Gastrocnemius medialis (tissue), 4 donors: ENCODE measurements at regions not wholly inside any gene's neighbourhood (a gene's known extent, or its start where the extent isn't known, plus 50 kb on each side); places are given as distances from the start of the nearest gene placed in this dataset.

ENCODE experiments used
- ATAC-seq, 2 donors: fragments of 150-250 bp; one replicate each; pipeline ENCODE4 v1.9.1; 2016
- DNase-seq, 2 donors: peaks; one replicate each; pipeline ENCODE4 v3.0.0-alpha.2; 2019
- H3K27ac ChIP-seq, 4 donors: fragments of 200-600 bp; sonication (generic); 1 replicate in 1 of 4; 2 replicates in 3 of 4; pipeline ENCODE4 v1.5.1; 2016 to 2018; ENCODE audit warnings: mild to moderate bottlenecking in 2 of 4, moderate library complexity in 1 of 4
- H3K27me3 ChIP-seq, 3 donors: fragments of 200-600 bp; sonication (generic) in 2 of 3; 1 replicate in 1 of 3; 2 replicates in 2 of 3; pipeline versions ENCODE4 v1.5.1 to v1.6.0; 2016 to 2019; ENCODE audit warnings: mild to moderate bottlenecking in 1 of 3, moderate library complexity in 1 of 3
- H3K36me3 ChIP-seq, 2 donors: fragments of 200-600 bp; sonication (generic) in 1 of 2; one replicate each; pipeline ENCODE4 v1.5.1; 2017 to 2018
- H3K4me1 ChIP-seq, 2 donors: fragments of 200-600 bp; sonication (generic) in 1 of 2; one replicate each; pipeline ENCODE4 v1.5.1; 2016 to 2017; ENCODE audit warnings: mild to moderate bottlenecking in 2 of 2
- H3K4me3 ChIP-seq, 4 donors: fragments of 200-600 bp; sonication (generic) in 3 of 4; 1 replicate in 1 of 4; 2 replicates in 3 of 4; pipeline ENCODE4 v1.5.1; 2016 to 2019; ENCODE audit warnings: mild to moderate bottlenecking in 2 of 4
- H3K9me3 ChIP-seq, 3 donors: fragments of 200-600 bp; sonication (generic) in 2 of 3; 1 replicate in 1 of 3; 2 replicates in 2 of 3; pipeline ENCODE4 v1.5.1; 2016 to 2019
- POLR2A ChIP-seq, 2 donors: fragments of 450-650 bp; IDR thresholded peaks; one replicate each; pipeline ENCODE4 v1.6.1; 2017; ENCODE audit warnings: antibody characterized with exemption in 2 of 2, mild to moderate bottlenecking in 2 of 2, moderate library complexity in 2 of 2
- in situ Hi-C, 4 donors: fragments of 200-750 bp; cut with MboI; loops; one replicate each; pipeline versions ENCODE4 v1.15.0 to v1.8.0; 2017; ENCODE audit warnings: low sequenced_read_pairs in 4 of 4
- intact Hi-C: fragments of 100-400 bp; cut with DNase I; formaldehyde crosslinking; loops from one replicate; pipeline ENCODE4 v1.15.1; 2023; ENCODE audit warnings: low total_unique reads
- TF ChIP-seq, protein P1 (sequence below), 5 experiments: fragments of 450-650 bp in 3 of 5; fragments of 200-600 bp in 2 of 5; sonication (generic) in 2 of 5; IDR thresholded peaks in 4 of 5; conservative IDR thresholded peaks in 1 of 5; 1 replicate in 4 of 5; 2 replicates in 1 of 5; pipeline ENCODE4 v1.5.1; 2016 to 2019; ENCODE audit warnings: antibody characterized with exemption in 5 of 5, mild to moderate bottlenecking in 3 of 5, moderate library complexity in 3 of 5

- Histone ChIP-seq H3K4me3 (no peak overlapping the region), H3K27me3 (no peaks in the 10 kb centered on the region), H3K4me1 (peaks cover 4% of the 10 kb centered on the region in 2 donors), H3K27ac (no peak overlapping the region), H3K9me3 (no peaks in the 10 kb centered on the region), H3K36me3 (no peaks in the 10 kb centered on the region)
- ATAC-seq: no peak
- in situ Hi-C loops: no loop called here
- no peak for TF ChIP-seq POLR2A (IDR thresholded peaks at IDR 0.05)
- TF ChIP-seq, protein P1, sequence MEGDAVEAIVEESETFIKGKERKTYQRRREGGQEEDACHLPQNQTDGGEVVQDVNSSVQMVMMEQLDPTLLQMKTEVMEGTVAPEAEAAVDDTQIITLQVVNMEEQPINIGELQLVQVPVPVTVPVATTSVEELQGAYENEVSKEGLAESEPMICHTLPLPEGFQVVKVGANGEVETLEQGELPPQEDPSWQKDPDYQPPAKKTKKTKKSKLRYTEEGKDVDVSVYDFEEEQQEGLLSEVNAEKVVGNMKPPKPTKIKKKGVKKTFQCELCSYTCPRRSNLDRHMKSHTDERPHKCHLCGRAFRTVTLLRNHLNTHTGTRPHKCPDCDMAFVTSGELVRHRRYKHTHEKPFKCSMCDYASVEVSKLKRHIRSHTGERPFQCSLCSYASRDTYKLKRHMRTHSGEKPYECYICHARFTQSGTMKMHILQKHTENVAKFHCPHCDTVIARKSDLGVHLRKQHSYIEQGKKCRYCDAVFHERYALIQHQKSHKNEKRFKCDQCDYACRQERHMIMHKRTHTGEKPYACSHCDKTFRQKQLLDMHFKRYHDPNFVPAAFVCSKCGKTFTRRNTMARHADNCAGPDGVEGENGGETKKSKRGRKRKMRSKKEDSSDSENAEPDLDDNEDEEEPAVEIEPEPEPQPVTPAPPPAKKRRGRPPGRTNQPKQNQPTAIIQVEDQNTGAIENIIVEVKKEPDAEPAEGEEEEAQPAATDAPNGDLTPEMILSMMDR (IDR thresholded peaks at IDR 0.05 in 4 of 5, conservative IDR thresholded peaks at IDR 0.05 in 1 of 5): no peak
- intact Hi-C loops: loop anchor here (10.0 kb wide), 1 partner anchor 122 kb away; no protein-coding TSS in a partner anchor
- no peak for DNase-seq
Observed at GRCh38 chr2:57372237-57372984, 674.2 kb upstream of the VRK2 start.

DNA sequence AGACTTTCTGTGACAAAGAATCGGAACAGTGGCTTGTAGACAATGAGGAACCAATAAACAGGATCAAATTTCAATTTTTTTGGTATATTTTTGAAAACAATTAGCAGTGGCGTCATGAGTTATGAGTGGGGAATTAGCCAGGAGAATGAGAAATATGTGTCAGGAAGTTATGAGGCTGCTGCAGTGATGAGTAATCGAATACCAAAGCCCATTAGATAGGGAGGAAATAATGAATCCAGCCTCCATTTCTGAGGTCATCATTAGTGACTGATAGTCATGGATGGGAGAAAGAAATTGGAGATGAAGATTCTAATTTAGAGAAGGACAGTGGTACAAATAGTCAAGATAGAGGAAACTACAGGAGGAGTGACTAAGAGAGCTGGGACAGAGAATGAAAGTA, 673.1 kb upstream of the VRK2 start:
- intact Hi-C loops (loop anchor here (10.0 kb wide), 1 partner anchor 121 kb away; no protein-coding TSS in a partner anchor), in situ Hi-C loops (no loop called here)
- H3K4me3 ChIP-seq: no peak overlapping the region
- H3K4me1 ChIP-seq: peaks cover 4% of the 10 kb centered on the region in 2 donors
- no peaks in the 10 kb centered on the region for H3K36me3 ChIP-seq
- no peaks in the 10 kb centered on the region for H3K9me3 ChIP-seq
- no peaks in the 10 kb centered on the region for H3K27me3 ChIP-seq
- ATAC-seq (no peak), DNase-seq (no peak)
- H3K27ac ChIP-seq: no peak overlapping the region
- TF ChIP-seq POLR2A (IDR thresholded peaks at IDR 0.05): no peak
- TF ChIP-seq, protein P1 (IDR thresholded peaks at IDR 0.05 in 4 of 5, conservative IDR thresholded peaks at IDR 0.05 in 1 of 5): no peak

GRCh38 chr2:57376985-57377384, 669.6 kb upstream of the VRK2 start:
- intact Hi-C loops: loop anchor here (10.0 kb wide), 1 partner anchor 118 kb away; no protein-coding TSS in a partner anchor
- in situ Hi-C loops: no loop called here
- DNase-seq (no peak), ATAC-seq (no peak)
- Histone ChIP-seq H3K27ac (no peak overlapping the region), H3K36me3 (no peaks in the 10 kb centered on the region), H3K27me3 (no peaks in the 10 kb centered on the region), H3K4me1 (peaks cover 0 to 3% of the 10 kb centered on the region in 2 donors), H3K4me3 (no peak overlapping the region), H3K9me3 (no peaks in the 10 kb centered on the region)
- TF ChIP-seq, protein P1 (IDR thresholded peaks at IDR 0.05 in 4 of 5, conservative IDR thresholded peaks at IDR 0.05 in 1 of 5): no peak
- no peak for TF ChIP-seq POLR2A (IDR thresholded peaks at IDR 0.05)

- no peak overlapping the region for H3K27ac ChIP-seq
- in situ Hi-C loops: no loop called here
- no peaks in the 10 kb centered on the region for H3K9me3 ChIP-seq
- TF ChIP-seq, protein P1 (IDR thresholded peaks at IDR 0.05 in 4 of 5, conservative IDR thresholded peaks at IDR 0.05 in 1 of 5): no peak
- TF ChIP-seq POLR2A (IDR thresholded peaks at IDR 0.05): no peak
- no peaks in the 10 kb centered on the region for H3K27me3 ChIP-seq
- H3K4me3 ChIP-seq: no peak overlapping the region
- H3K4me1 ChIP-seq: no peaks in the 10 kb centered on the region
- intact Hi-C loops: no loop called here
- ATAC-seq (no peak), DNase-seq (no peak)
- no peaks in the 10 kb centered on the region for H3K36me3 ChIP-seq
Observed at GRCh38 chr2:57386305-57386704, 660.3 kb upstream of the VRK2 start.
